ENCODE measurements at regions not wholly inside any gene's neighbourhood (a gene's known extent, or its start where the extent isn't known, plus 50 kb on each side); places are given as distances from the start of the nearest gene placed in this dataset.
"Not testable (repeated sequence)": the region's sequence is repeated elsewhere in the genome, so short reads cannot be mapped to it uniquely, and the experiment has no call there.

- DNase-seq (ENCODE audit: low spot score) = no peak
Measured at GRCh38 chr6:6867404-6867799, 240.4 kb upstream of the RREB1 start.

- DNase-seq (ENCODE audit: low spot score) = no peak
Measured at GRCh38 chr6:6869094-6869493, 238.7 kb upstream of the RREB1 start.

DNA sequence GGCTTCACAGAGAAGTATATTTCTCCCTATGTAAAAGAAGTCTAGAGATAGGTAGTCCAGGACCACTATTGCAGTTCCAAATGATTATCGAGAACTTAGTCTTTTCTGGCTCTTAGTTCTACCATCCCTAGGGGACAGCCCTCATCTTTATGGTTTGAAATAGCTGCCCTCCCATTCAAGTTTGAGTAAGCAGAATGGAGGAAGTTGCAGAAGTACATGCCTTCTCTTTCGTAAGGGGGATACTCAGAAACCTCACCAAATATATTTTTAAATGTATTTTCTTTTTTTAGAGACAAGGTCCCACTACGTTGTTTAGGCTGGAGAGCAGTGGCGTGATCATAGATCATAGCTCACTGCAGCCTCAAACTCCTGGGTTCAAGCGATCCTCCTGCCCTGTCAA lies 236.8 kb upstream of the RREB1 start:
- no peak for DNase-seq (ENCODE audit: low spot score)

DNA sequence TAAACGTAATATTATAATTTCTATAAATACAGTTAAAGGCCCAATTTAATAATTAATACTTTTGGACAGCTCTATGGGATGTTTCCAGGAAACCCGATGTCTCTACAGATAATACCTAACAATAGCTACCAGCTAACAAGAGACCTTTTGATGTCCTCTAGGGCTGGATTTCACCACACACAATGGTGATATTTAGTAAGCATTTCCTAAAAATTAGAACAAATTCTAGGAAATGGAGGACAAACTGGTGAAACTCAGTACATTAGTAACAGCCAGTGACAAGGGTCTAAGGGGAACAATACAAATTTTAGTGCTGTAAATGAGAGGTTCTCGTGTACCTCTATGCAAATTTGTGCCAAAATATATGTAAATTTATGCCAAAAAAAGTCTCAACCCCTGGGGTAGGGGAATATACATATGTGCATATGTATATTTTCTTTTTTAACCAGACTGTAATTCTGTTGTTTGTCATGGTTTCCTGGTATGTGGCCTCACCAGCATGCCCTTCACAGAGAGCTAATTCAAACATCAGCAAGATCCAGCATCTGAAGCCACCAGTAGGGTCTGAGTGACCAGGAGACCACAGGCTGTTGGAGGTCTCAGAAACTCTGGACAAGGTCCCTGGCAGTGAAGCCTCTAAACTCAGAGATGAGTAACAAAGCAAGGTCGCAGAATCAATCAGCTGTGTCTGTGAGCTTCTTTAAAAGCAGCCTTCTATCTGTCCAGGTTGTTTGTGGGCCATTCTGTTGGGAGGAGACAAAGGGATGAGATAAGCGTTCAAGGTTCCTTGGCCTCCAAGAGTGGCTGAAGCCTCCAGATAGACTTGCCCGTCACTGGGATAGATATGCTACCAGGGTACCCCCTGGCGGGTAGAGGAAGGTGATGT lies 235.1 kb upstream of the RREB1 start:
- no peak for DNase-seq (ENCODE audit: low spot score)

- no peak for DNase-seq (ENCODE audit: low spot score)
Measured at GRCh38 chr6:6873778-6874177, 234.0 kb upstream of the RREB1 start.

DNA sequence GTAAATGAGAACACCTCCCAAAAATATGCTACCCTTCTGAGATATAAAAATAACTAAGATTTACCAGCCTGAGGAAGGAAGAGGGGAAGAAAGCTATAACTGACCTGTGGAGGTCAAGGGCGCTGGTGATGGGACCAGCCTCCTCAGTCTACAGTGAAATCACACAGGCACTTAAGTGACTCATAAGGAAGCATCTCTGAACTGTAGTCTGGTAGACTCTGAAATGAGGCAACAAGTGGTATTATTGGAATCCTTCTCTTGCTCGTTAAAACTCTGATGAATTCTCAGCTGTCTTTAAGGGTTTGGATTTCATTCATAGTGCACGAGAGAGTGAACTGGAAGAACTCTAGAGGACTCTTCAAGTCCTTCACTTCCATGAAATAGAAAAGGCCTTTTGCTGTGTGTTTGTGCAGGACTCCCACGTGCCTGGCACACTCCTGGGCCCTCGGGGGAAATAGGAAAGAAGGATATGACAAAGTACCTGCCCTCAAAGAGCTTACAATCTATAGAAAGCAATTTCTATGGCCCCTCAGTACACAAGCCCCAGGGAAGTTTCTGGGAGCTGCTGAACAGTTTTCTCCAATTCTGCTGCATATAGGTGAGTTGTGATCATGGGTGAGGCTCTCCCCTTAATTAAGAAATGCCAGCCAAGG lies 231.8 kb upstream of the RREB1 start:
- DNase-seq (ENCODE audit: low spot score) = no peak

GRCh38 chr6:6877792-6878191 lies 230.0 kb upstream of the RREB1 start:
- DNase-seq (ENCODE audit: low spot score) = not testable (repeated sequence)

- no peak for DNase-seq (ENCODE audit: low spot score)
Measured at GRCh38 chr6:6878887-6879585, 228.7 kb upstream of the RREB1 start.

DNA sequence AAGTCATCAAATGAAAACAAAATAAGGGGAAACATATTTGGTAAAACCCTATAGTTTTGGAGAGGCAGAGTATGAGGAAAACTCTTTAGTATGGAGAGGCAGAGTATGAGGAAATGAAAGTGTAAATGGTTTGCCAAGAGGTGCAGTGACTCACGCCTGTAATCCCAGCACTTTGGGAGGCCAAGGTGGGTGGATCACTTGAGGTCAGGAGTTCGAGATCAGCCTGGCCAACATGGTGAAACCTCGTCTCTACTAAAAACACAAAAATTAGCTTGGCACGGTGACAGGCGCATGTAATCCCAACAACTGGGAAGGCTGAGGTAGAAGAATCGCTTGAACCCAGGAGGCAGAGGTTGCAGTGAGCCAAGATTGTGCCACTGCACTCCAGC lies 228.2 kb upstream of the RREB1 start:
- DNase-seq (ENCODE audit: low spot score) = not testable (repeated sequence)

DNA sequence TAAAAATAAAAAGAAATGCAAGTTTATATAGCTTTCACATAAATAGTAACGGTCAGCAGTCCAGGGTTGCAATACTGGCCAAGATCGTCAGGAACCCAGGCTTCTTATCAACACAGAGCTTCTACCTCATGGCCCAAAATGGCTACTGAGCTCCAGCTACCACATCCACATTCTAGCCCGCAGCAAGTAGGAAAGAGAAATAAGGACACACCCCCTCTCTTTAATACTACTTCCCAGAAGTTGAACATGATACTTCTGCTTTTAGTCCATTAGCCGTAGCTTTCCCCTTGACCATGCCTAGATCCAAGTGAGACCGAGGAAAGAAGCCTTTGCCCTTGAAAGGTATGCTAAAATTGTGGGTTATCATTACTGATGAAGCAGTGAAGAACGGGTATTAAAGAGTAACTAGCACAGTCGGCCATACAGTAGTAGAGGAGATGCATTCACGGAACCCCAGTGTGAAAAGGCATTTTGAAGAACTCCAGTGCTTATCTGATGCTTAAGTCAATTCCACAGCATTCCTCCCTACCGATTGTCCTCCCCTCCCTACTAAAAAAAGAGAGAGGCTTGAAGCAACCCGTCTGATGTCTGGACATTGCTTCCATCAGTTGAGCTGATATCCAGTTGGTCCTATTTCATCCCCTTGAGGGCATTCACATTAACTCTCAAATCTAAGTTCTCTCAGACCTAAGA lies 226.9 kb upstream of the RREB1 start:
- DNase-seq (ENCODE audit: low spot score) = no peak

- DNase-seq (ENCODE audit: low spot score) = no peak
Measured at GRCh38 chr6:6881438-6882225, 226.1 kb upstream of the RREB1 start.

GRCh38 chr6:6882592-6882991 lies 225.2 kb upstream of the RREB1 start:
- DNase-seq (ENCODE audit: low spot score) = no peak

GRCh38 chr6:6883011-6883410 lies 224.8 kb upstream of the RREB1 start:
- DNase-seq (ENCODE audit: low spot score) = no peak

GRCh38 chr6:6884193-6884627 lies 223.6 kb upstream of the RREB1 start:
- DNase-seq (ENCODE audit: low spot score) = no peak

DNA sequence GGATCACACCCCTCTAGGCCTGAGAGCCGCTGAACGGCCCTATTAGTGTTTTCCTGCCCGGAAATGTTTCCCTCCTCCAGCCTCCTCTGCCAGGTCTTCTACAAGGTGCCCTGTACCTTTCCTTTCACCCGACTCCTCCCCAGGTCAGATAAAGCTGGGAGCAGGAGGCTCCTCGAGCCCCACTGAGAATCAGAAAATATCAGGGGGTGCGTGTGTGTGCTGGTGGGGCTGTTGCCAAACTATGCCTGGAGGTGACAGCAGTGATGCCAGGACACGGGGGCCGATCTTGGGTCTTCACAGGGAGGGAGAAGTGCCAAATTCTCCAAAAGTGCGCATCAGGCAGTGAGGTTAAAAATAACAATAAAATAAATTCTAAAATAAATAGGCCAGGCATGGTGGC lies 222.8 kb upstream of the RREB1 start:
- no peak for DNase-seq (ENCODE audit: low spot score)

DNA sequence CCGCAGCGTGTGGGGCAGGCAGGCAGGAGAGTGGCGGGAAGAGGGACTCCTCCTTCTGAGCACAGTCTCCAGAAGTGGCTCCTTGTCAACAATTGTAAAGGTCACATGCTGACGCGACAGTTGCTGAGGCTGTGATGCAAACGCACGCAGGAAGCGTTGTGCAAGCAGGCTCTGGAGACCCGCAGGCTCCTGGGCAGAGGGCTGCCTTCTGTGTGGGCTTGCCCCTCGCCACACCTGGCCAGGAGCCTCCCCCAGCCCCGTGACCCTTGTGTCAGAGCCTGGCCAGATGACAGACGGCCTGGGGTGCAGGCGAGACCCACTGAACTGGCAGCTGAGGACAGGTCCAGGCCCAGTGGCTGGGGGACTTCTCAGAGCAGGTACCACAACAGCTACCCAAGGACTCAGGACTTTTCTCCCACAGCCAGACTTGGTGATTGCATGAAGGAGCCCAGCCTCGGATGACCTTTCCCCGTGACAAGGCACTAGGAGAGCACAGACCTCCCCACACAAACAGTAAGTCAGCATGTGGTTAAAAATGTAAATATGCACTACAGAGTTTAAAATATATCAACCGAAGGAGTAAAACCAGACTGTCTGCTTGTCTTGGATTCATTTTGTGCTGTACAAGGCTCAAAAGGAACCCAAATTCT lies 222.1 kb upstream of the RREB1 start:
- DNase-seq (ENCODE audit: low spot score) = no peak

DNA sequence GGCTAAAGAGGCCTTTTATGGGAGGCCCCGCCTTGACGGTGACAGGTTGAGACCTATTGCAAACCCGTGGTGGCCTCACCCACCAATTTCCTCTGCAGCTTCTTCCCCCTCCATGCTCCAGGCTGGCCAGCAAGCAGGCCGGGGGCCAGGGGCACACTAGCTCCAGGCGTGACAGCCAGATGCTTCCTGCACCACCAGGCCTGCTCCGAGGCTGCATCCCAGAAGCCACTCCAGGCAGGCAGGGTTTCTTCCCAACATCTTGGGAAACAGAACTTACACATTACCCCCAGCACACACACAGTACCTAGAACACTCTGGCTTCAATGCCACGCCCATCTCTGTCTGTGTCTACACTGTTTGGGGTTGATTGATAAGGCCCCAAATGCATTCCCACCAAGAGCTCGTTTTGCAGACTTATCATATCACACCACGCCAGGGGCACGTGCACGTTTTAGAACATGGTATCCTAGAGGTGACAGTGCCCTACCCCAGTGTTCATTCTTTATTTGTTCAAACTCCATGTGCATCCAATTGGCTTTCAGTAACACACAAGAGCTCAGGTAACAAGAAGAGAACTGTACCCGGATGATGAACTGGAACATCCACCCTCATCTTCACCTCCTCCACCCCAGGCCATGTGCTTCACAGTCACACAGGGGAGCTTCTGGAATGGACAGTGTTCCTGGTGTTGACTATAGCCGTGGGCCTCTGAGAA lies 221.4 kb upstream of the RREB1 start:
- no peak for DNase-seq (ENCODE audit: low spot score)

GRCh38 chr6:6886886-6887285 lies 220.9 kb upstream of the RREB1 start:
- DNase-seq (ENCODE audit: low spot score) = no peak

DNA sequence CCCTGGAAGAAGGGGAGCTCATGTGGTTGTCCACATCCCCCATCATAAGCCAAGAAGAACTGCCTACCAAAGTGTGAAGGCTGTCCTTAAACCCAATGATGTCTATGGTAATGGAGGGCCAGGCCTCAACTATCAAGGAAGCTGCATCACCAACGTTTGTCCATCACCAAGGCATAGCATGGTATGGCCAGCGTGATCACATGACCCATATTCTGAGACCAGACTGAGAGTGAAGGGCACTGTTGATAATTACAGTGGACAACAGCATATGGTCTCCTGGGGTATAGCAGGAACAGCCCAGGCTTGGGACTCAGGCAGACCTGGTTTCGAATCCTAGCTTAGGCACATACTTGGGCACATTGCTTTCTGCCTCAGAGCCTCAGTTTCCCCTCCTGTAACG lies 218.2 kb upstream of the RREB1 start:
- no peak for DNase-seq (ENCODE audit: low spot score)

GRCh38 chr6:6890400-6890858 lies 217.3 kb upstream of the RREB1 start:
- no peak for DNase-seq (ENCODE audit: low spot score)

Data from CD4-positive, alpha-beta T cell treated with Interleukin-15 for 4 hours (primary cell).